ENCODE measurements at regions not wholly inside any gene's neighbourhood (a gene's known extent, or its start where the extent isn't known, plus 50 kb on each side); places are given as distances from the start of the nearest gene placed in this dataset.
"Not testable (repeated sequence)": the region's sequence is repeated elsewhere in the genome, so short reads cannot be mapped to it uniquely, and the experiment has no call there.

DNA sequence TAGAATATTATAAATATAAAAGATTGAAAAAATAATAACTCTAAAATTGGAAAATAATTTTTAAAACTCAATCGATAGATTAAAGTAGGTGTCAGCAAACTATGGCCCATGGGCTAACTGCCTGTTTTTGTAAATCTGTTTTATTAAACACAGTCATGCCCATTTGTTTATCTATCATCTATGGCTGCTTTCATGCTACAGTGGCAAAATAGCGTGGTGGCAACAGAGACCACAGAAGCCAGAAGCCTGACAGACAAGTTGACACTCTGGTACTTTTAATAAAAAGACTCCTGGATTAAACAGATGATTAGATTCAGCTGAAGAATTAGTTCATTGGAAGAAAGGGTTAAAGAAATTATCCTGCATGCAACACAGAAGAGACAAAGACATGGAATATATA, 400.7 kb upstream of the RORB start:
- no peaks in the 10 kb centered on the region for H3K4me1 ChIP-seq (ENCODE audit: insufficient read depth)
- no peak overlapping the region for H3K27ac ChIP-seq (ENCODE audit: low read depth)
- H3K4me3 ChIP-seq (ENCODE audit: low read depth, low read length): no peak overlapping the region
- WGBS: 87% methylated on average over 2 of the region's 2 CpGs
- no peak for DNase-seq (ENCODE audit: extremely low spot score)
- H3K36me3 ChIP-seq (ENCODE audit: insufficient read depth): no peaks in the 10 kb centered on the region

DNA sequence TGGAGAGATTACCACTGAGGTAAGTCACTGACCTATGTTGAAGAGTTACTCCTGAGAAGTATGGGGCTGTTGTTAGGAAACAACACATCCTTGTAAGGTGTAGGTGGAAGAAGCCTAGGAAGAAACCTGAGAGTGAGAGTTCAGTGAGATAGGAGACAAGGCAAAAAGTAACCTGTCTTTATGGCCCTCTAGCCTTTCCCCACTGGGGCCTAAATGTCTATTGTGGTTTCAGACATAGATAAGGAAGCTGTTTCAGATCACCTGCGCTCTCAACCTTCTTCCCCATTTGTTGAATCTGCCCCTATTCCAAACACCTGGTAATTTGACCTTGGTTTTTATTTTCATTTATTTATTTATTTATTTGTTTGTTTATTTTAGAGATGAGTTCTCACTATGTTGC, 397.1 kb upstream of the RORB start:
- H3K4me3 ChIP-seq (ENCODE audit: low read depth, low read length): no peak overlapping the region
- H3K27ac ChIP-seq (ENCODE audit: low read depth): no peak overlapping the region
- no peak for DNase-seq (ENCODE audit: extremely low spot score)
- 84% methylated on average over 1 of the region's 1 CpG for WGBS
- no peaks in the 10 kb centered on the region for H3K4me1 ChIP-seq (ENCODE audit: insufficient read depth)
- no peaks in the 10 kb centered on the region for H3K36me3 ChIP-seq (ENCODE audit: insufficient read depth)

DNA sequence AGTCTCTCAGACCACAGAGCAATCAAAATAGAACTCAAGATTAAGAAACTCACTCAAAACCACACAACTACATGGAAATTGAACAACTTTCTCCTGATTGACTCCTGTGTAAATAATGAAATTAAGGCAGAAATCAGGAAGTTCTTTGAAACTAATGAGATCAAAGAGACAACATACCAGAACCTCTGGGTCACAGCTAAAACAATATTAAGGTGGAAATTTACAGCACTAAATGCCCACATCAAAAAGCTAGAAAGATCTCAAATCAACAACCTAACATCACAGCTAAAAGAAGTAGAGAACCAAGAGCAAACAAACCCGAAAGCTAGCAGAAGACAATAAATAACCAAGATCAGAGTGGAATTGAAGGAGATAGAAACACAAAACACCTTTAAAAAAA, 395.0 kb upstream of the RORB start:
- not testable (repeated sequence) for H3K4me3 ChIP-seq (ENCODE audit: low read depth, low read length); H3K4me1 ChIP-seq (ENCODE audit: insufficient read depth); H3K27ac ChIP-seq (ENCODE audit: low read depth); DNase-seq (ENCODE audit: extremely low spot score); H3K36me3 ChIP-seq (ENCODE audit: insufficient read depth)
- WGBS: 60% methylated on average over 1 of the region's 1 CpG

GRCh38 chr9:74102702-74103101, 394.4 kb upstream of the RORB start:
- no peak for DNase-seq (ENCODE audit: extremely low spot score)

GRCh38 chr9:74107692-74108091, 389.4 kb upstream of the RORB start:
- WGBS: 79% methylated on average over 1 of the region's 1 CpG
- H3K4me1 ChIP-seq (ENCODE audit: insufficient read depth): no peaks in the 10 kb centered on the region
- H3K4me3 ChIP-seq (ENCODE audit: low read depth, low read length): no peak overlapping the region
- DNase-seq (ENCODE audit: extremely low spot score): no peak
- no peak overlapping the region for H3K27ac ChIP-seq (ENCODE audit: low read depth)
- no peaks in the 10 kb centered on the region for H3K36me3 ChIP-seq (ENCODE audit: insufficient read depth)

More at GRCh38 chr9:74102702-74103101, 394.4 kb upstream of the RORB start:
- H3K27ac ChIP-seq (ENCODE audit: low read depth): no peak overlapping the region
- 87% methylated on average over 1 of the region's 1 CpG for WGBS
- H3K4me1 ChIP-seq (ENCODE audit: insufficient read depth): no peaks in the 10 kb centered on the region
- H3K36me3 ChIP-seq (ENCODE audit: insufficient read depth): no peaks in the 10 kb centered on the region
- no peak overlapping the region for H3K4me3 ChIP-seq (ENCODE audit: low read depth, low read length)

GRCh38 chr9:74115976-74116375, 381.2 kb upstream of the RORB start:
- Histone ChIP-seq H3K4me1 (ENCODE audit: insufficient read depth) (no peaks in the 10 kb centered on the region), H3K27ac (ENCODE audit: low read depth) (no peak overlapping the region), H3K36me3 (ENCODE audit: insufficient read depth) (no peaks in the 10 kb centered on the region), H3K4me3 (ENCODE audit: low read depth, low read length) (no peak overlapping the region)
- 69% methylated on average over 6 of the region's 6 CpGs for WGBS
- no peak for DNase-seq (ENCODE audit: extremely low spot score)

GRCh38 chr9:74117151-74117550, 380.0 kb upstream of the RORB start:
- H3K27ac ChIP-seq (ENCODE audit: low read depth): no peak overlapping the region
- H3K4me1 ChIP-seq (ENCODE audit: insufficient read depth): no peaks in the 10 kb centered on the region
- no peak overlapping the region for H3K4me3 ChIP-seq (ENCODE audit: low read depth, low read length)
- H3K36me3 ChIP-seq (ENCODE audit: insufficient read depth): no peaks in the 10 kb centered on the region
- no peak for DNase-seq (ENCODE audit: extremely low spot score)

GRCh38 chr9:74117731-74118130, 379.4 kb upstream of the RORB start:
- no peak for DNase-seq (ENCODE audit: extremely low spot score)
- H3K4me1 ChIP-seq (ENCODE audit: insufficient read depth): no peaks in the 10 kb centered on the region
- 74% methylated on average over 3 of the region's 3 CpGs for WGBS
- no peak overlapping the region for H3K4me3 ChIP-seq (ENCODE audit: low read depth, low read length)
- no peaks in the 10 kb centered on the region for H3K36me3 ChIP-seq (ENCODE audit: insufficient read depth)
- H3K27ac ChIP-seq (ENCODE audit: low read depth): no peak overlapping the region

DNA sequence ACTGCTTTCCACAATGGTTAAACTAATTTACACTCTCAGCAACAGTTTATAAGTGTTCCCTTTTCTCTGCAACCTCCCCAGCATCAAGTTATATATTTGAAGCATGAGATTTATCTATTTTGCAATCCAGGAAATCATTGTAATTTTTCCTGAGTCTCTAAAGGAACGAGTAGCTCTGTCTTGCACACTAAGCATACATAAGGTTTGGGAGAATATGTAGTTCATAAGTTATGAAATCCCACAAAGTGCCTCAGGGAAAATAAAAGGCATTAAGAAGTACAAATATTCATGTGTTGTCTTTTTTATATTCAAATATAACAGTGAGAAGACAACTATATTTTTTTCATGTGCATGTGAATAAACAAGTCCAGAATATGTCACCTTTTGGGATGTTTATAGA, 377.1 kb upstream of the RORB start:
- no peak for DNase-seq (ENCODE audit: extremely low spot score)
- no peaks in the 10 kb centered on the region for H3K36me3 ChIP-seq (ENCODE audit: insufficient read depth)
- WGBS: 58% methylated on average over 1 of the region's 1 CpG
- H3K27ac ChIP-seq (ENCODE audit: low read depth): no peak overlapping the region
- H3K4me1 ChIP-seq (ENCODE audit: insufficient read depth): no peaks in the 10 kb centered on the region
- no peak overlapping the region for H3K4me3 ChIP-seq (ENCODE audit: low read depth, low read length)

- Histone ChIP-seq H3K4me3 (ENCODE audit: low read depth, low read length) (no peak overlapping the region), H3K4me1 (ENCODE audit: insufficient read depth) (no peaks in the 10 kb centered on the region), H3K27ac (ENCODE audit: low read depth) (no peak overlapping the region), H3K36me3 (ENCODE audit: insufficient read depth) (no peaks in the 10 kb centered on the region)
- 73% methylated on average over 4 of the region's 4 CpGs for WGBS
- DNase-seq (ENCODE audit: extremely low spot score): no peak
Observed at GRCh38 chr9:74120470-74120869, 376.7 kb upstream of the RORB start.

- Histone ChIP-seq H3K4me1 (ENCODE audit: insufficient read depth) (no peaks in the 10 kb centered on the region), H3K36me3 (ENCODE audit: insufficient read depth) (no peaks in the 10 kb centered on the region), H3K27ac (ENCODE audit: low read depth) (no peak overlapping the region), H3K4me3 (ENCODE audit: low read depth, low read length) (no peak overlapping the region)
- DNase-seq (ENCODE audit: extremely low spot score): no peak
- 72% methylated on average over 2 of the region's 2 CpGs for WGBS
Observed at GRCh38 chr9:74122216-74122615, 374.9 kb upstream of the RORB start.

- no peak for DNase-seq (ENCODE audit: extremely low spot score)
- Histone ChIP-seq H3K4me1 (ENCODE audit: insufficient read depth) (no peaks in the 10 kb centered on the region), H3K27ac (ENCODE audit: low read depth) (no peak overlapping the region), H3K36me3 (ENCODE audit: insufficient read depth) (no peaks in the 10 kb centered on the region), H3K4me3 (ENCODE audit: low read depth, low read length) (no peak overlapping the region)
- WGBS: 72% methylated on average over 4 of the region's 4 CpGs
Observed at GRCh38 chr9:74122661-74123060, 374.5 kb upstream of the RORB start.

- 63% methylated on average over 5 of the region's 5 CpGs for WGBS
Observed at GRCh38 chr9:74125941-74126340, 371.2 kb upstream of the RORB start.

DNA sequence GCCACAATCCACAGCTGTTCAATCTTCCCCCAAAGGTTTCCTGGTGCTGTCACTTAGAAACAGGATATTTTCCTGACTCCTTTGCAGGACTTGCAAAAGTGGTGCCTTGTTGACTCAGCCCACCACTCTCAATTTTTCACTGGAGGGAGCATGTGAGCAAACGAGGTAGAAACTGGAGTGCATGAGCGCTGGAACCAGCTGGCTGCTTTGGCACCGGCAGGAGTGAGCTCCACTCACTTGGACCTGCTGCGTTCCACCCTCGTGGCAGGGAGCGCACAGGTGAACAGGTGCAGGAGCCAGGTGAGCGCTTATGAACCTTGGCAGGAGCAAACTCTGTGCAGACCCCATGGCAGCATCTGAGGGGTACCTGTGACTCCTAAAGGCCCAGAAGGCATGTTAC, 364.1 kb upstream of the RORB start:
- H3K4me3 ChIP-seq (ENCODE audit: low read depth, low read length): no peak overlapping the region
- WGBS: 82% methylated on average over 7 of the region's 7 CpGs
- DNase-seq (ENCODE audit: extremely low spot score): no peak
- no peak overlapping the region for H3K27ac ChIP-seq (ENCODE audit: low read depth)
- H3K4me1 ChIP-seq (ENCODE audit: insufficient read depth): peaks cover 2% of the 10 kb centered on the region
- H3K36me3 ChIP-seq (ENCODE audit: insufficient read depth): no peaks in the 10 kb centered on the region

More at GRCh38 chr9:74125941-74126340, 371.2 kb upstream of the RORB start:
- Histone ChIP-seq H3K27ac (ENCODE audit: low read depth) (no peak overlapping the region), H3K36me3 (ENCODE audit: insufficient read depth) (no peaks in the 10 kb centered on the region), H3K4me3 (ENCODE audit: low read depth, low read length) (no peak overlapping the region), H3K4me1 (ENCODE audit: insufficient read depth) (no peaks in the 10 kb centered on the region)
- DNase-seq (ENCODE audit: extremely low spot score): no peak

GRCh38 chr9:74133921-74134320, 363.2 kb upstream of the RORB start:
- DNase-seq (ENCODE audit: extremely low spot score): no peak
- Histone ChIP-seq H3K36me3 (ENCODE audit: insufficient read depth) (no peaks in the 10 kb centered on the region), H3K4me1 (ENCODE audit: insufficient read depth) (peaks cover 2% of the 10 kb centered on the region), H3K4me3 (ENCODE audit: low read depth, low read length) (no peak overlapping the region), H3K27ac (ENCODE audit: low read depth) (no peak overlapping the region)
- WGBS: 87% methylated on average over 6 of the region's 6 CpGs

Data from urinary bladder (tissue), 3 donors.